Smooth muscle cell (in vitro differentiated cells): ENCODE measurements at regions not wholly inside any gene's neighbourhood (a gene's known extent, or its start where the extent isn't known, plus 50 kb on each side); places are given as distances from the start of the nearest gene placed in this dataset.

Experiments used
- DNase-seq: peaks from one replicate; lab custom pipeline; 2025; ENCODE audit not compliant: unreplicated experiment; lab: John Stamatoyannopoulos, UW
- H2AFZ ChIP-seq: fragments of 200-600 bp; sonication (generic); 2 replicates; pipeline ENCODE4 v1.6.0; 2016; ENCODE audit warnings: antibody characterized with exemption, low read depth, mild to moderate bottlenecking
- H3F3A ChIP-seq: fragments of 200-600 bp; sonication (generic); 2 replicates; pipeline ENCODE4 v1.6.0; 2017; ENCODE audit warnings: antibody characterized with exemption, low read depth
- H3K27ac ChIP-seq: fragments of 200-600 bp; sonication (generic); 2 replicates; pipeline ENCODE4 v1.5.1; 2016; ENCODE audit warnings: low read depth, mild to moderate bottlenecking
- H3K27me3 ChIP-seq: fragments of 200-600 bp; sonication (generic); 2 replicates; pipeline ENCODE4 v1.6.1; 2016; ENCODE audit warnings: low read depth, mild to moderate bottlenecking
- H3K36me3 ChIP-seq: fragments of 200-600 bp; sonication (generic); 2 replicates; pipeline ENCODE4 v1.5.1; 2016; ENCODE audit warnings: low read depth
- H3K4me1 ChIP-seq: fragments of 200-600 bp; sonication (generic); 2 replicates; pipeline ENCODE4 v1.5.1; 2016; ENCODE audit warnings: low read depth
- H3K4me2 ChIP-seq: fragments of 200-600 bp; sonication (generic); 2 replicates; pipeline ENCODE4 v1.6.0; 2016; ENCODE audit warnings: mild to moderate bottlenecking
- H3K4me3 ChIP-seq: fragments of 200-600 bp; sonication (generic); 2 replicates; pipeline ENCODE4 v1.5.1; 2016; ENCODE audit warnings: mild to moderate bottlenecking
- H3K79me2 ChIP-seq: fragments of 200-600 bp; sonication (generic); 2 replicates; pipeline ENCODE4 v1.6.0; 2016; ENCODE audit warnings: low read depth, mild to moderate bottlenecking
- H3K9ac ChIP-seq: fragments of 200-600 bp; sonication (generic); 2 replicates; pipeline ENCODE4 v1.6.0; 2016; ENCODE audit warnings: low read depth
- H3K9me3 ChIP-seq: fragments of 200-600 bp; sonication (generic); replicated peaks from 2 replicates; pipeline ENCODE4 v1.5.1; 2016; ENCODE audit warnings: low read depth
- H4K20me1 ChIP-seq: fragments of 200-600 bp; sonication (generic); 2 replicates; pipeline ENCODE4 v1.6.0; 2016; ENCODE audit warnings: low read depth
- WGBS: methylation state at CpG from one replicate; pipeline ENCODE4 v1.1.7; 2016; ENCODE audit warnings: low lambda C conversion rate; 5-methylcytosine and 5-hydroxymethylcytosine counted together
- TF ChIP-seq, protein P1 (sequence below): fragments of 200-600 bp; sonication (generic); IDR thresholded peaks from 2 replicates; pipeline ENCODE4 v1.5.1; 2017; ENCODE audit warnings: borderline replicate concordance, mild to moderate bottlenecking, antibody characterized with exemption; ENCODE audit not compliant: insufficient read depth, poor library complexity, severe bottlenecking

DNA sequence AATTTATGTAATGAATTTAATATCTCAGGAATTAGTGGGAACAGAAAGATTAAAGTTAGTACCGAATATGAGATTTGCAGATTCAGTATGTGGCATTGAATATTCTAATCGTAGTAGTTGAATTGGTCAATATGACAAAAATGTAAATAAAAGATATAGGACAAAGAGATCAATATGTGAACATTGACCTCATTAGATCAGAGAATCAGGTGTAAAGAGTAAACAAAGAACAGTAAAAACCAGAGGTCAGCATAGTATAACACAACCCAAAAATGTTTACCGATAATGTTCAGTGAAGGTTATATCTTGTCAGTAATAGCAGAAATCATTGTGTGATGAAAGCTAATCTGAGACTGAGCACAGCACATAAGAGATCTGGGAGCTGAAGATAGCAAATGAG lies 152.0 kb downstream of the FAM83B start:
- Histone ChIP-seq H3K27me3 (no peaks in the 10 kb centered on the region), H3K4me1 (no peaks in the 10 kb centered on the region), H3K36me3 (no peaks in the 10 kb centered on the region), H4K20me1 (no peaks in the 10 kb centered on the region), H3K4me3 (no peak overlapping the region), H3K9ac (no peak overlapping the region), H3K27ac (no peak overlapping the region), H3K4me2 (no peak overlapping the region), H3K79me2 (no peaks in the 10 kb centered on the region), H2AFZ (no peak overlapping the region), H3K9me3 (no peaks in the 10 kb centered on the region), H3F3A (no peaks in the 10 kb centered on the region)
- TF ChIP-seq, protein P1, sequence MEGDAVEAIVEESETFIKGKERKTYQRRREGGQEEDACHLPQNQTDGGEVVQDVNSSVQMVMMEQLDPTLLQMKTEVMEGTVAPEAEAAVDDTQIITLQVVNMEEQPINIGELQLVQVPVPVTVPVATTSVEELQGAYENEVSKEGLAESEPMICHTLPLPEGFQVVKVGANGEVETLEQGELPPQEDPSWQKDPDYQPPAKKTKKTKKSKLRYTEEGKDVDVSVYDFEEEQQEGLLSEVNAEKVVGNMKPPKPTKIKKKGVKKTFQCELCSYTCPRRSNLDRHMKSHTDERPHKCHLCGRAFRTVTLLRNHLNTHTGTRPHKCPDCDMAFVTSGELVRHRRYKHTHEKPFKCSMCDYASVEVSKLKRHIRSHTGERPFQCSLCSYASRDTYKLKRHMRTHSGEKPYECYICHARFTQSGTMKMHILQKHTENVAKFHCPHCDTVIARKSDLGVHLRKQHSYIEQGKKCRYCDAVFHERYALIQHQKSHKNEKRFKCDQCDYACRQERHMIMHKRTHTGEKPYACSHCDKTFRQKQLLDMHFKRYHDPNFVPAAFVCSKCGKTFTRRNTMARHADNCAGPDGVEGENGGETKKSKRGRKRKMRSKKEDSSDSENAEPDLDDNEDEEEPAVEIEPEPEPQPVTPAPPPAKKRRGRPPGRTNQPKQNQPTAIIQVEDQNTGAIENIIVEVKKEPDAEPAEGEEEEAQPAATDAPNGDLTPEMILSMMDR, result no peak
- WGBS, result 90% methylated on average over 3 of the region's 3 CpGs
- no peak for DNase-seq

DNA sequence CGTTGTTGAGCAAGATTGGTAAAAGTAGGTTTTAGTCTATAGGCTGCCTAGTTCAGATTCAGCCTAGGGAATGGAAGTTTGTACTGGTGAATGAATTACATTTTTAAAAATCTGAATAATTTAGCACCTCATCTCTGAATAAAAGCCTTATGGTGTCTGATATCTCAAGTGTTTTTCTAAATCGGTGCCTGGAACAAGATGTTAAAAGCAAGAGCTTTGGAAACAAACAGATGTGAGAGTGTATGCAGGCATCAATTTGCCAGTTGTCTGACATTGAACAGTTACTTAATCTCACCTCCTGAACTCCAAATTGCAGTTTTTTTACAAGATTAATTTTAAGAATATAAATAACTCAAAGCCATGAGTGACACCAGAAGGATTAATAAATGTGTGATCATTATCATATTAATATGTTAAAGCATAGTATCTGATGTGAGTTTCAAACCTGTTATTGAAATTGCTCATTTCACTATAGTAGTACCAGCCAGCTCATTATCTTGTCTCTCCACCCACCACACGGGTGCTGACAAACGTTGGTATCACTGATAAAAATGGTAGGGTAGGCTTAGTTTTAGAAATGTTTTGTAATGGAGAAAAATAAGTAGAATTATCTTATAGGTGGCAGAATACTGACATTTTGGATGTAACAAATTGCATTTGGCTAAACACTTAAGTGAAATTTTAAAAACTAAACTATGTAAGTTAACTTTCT lies 157.3 kb downstream of the FAM83B start:
- H3K4me1 ChIP-seq, result no peaks in the 10 kb centered on the region
- H3K4me2 ChIP-seq, result no peak overlapping the region
- H2AFZ ChIP-seq, result no peak overlapping the region
- TF ChIP-seq, protein P1, result no peak
- H3K9ac ChIP-seq, result no peak overlapping the region
- H3K27ac ChIP-seq, result no peak overlapping the region
- DNase-seq, result no peak
- no peak overlapping the region for H3K4me3 ChIP-seq
- 87% methylated on average over 4 of the region's 4 CpGs for WGBS
- no peaks in the 10 kb centered on the region for H4K20me1 ChIP-seq
- H3K27me3 ChIP-seq, result no peaks in the 10 kb centered on the region
- no peaks in the 10 kb centered on the region for H3K36me3 ChIP-seq
- H3F3A ChIP-seq, result no peaks in the 10 kb centered on the region
- H3K79me2 ChIP-seq, result no peaks in the 10 kb centered on the region
- H3K9me3 ChIP-seq, result no peaks in the 10 kb centered on the region

DNA sequence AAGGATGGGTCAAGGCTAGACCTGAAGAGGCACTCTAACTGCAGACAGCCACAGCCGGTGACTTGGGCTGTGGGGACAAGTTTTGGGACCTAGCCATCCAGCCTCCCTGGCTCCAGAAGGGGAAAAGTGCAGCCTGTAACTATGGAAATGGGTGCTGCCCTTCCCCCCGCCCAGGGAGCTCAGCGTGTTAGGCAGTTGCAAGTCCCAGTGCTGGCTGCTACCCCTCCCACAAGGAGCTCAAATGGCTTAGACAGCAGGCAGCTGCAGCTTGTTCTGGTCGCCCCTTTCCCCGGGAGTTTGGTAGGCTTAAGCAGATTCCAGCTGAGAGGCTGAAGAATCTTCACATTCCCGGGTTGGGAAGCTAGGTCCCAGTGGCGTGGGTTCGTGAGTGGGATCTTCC lies 162.6 kb downstream of the FAM83B start:
- DNase-seq, result no peak
- Histone ChIP-seq H2AFZ (no peak overlapping the region), H3K9me3 (no peaks in the 10 kb centered on the region), H3K4me1 (no peaks in the 10 kb centered on the region), H3K4me3 (no peak overlapping the region), H3K27ac (no peak overlapping the region), H3K9ac (no peak overlapping the region), H3F3A (no peaks in the 10 kb centered on the region), H3K36me3 (no peaks in the 10 kb centered on the region), H3K4me2 (no peak overlapping the region), H3K27me3 (no peaks in the 10 kb centered on the region), H4K20me1 (no peaks in the 10 kb centered on the region), H3K79me2 (no peaks in the 10 kb centered on the region)
- TF ChIP-seq, protein P1, result no peak
- 46% methylated on average over 8 of the region's 8 CpGs for WGBS

DNA sequence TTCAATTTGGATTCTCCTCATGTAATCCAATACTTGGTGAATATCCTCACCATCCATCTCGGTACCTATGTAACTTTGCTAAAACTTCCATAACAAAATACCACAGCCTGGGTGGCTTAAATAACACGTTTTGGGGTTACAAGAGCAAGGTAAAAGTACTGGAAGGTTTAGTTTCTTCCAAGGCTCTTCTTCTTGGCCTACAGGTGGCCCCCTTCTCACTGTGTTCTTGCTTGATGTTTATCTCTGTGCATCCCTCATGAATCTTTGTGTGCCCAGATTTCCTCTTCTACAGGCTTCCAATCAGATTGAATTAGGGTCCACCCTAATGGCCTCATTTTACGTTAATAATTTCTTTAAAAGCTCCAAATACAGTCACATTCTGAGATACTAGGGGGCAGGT lies 163.3 kb upstream of the HCRTR2 start:
- DNase-seq, result no peak
- Histone ChIP-seq H2AFZ (no peak overlapping the region), H3K27me3 (no peaks in the 10 kb centered on the region), H3K4me2 (no peak overlapping the region), H4K20me1 (no peaks in the 10 kb centered on the region), H3K79me2 (no peaks in the 10 kb centered on the region), H3K9ac (no peak overlapping the region), H3K36me3 (no peaks in the 10 kb centered on the region), H3K27ac (no peak overlapping the region), H3K4me3 (no peak overlapping the region), H3F3A (no peaks in the 10 kb centered on the region), H3K9me3 (no peaks in the 10 kb centered on the region), H3K4me1 (no peaks in the 10 kb centered on the region)
- TF ChIP-seq, protein P1, result no peak
- 56% methylated on average over 3 of the region's 3 CpGs for WGBS
